Mammary epithelial cell (primary cell): ENCODE measurements at regions not wholly inside any gene's neighbourhood (a gene's known extent, or its start where the extent isn't known, plus 50 kb on each side); places are given as distances from the start of the nearest gene placed in this dataset.

Experiments
- EZH2 ChIP-seq: IDR thresholded peaks from 2 replicates; pipeline ENCODE4 v1.6.1; 2012; ENCODE audit warnings: low read length, inconsistent platforms, borderline replicate concordance
- TF ChIP-seq, protein P1 (sequence below), 2 donors: IDR thresholded peaks in 1 of 2; conservative IDR thresholded peaks in 1 of 2; 2 replicates each; pipeline ENCODE4 v1.5.1; 2011 to 2012; ENCODE audit warnings: inconsistent platforms in 2 of 2, low read length in 2 of 2, mild to moderate bottlenecking in 2 of 2, control low read depth in 1 of 2, low read depth in 1 of 2; ENCODE audit not compliant: insufficient read depth in 1 of 2; ENCODE audit errors: extremely low read depth in 1 of 2

DNA sequence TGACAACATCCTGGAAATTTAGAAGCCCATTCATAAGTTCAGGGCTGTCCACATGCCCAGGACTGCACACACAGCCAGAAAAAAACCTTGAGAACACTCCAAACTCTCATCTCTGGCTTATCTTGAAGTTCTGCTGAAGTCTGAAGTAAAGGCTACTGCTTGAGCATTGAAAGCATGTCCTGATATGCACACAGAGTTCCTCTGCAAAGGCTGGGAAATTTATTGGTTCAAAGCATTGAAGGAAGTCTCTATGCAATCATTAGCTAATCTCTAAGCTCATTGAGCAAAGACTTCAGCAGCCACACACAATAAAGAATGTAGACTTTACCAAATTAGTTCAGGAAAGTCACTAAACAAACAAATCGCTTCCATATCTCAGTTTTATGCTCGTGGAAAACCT lies 162.0 kb upstream of the STT3B start:
- TF ChIP-seq, protein P1, sequence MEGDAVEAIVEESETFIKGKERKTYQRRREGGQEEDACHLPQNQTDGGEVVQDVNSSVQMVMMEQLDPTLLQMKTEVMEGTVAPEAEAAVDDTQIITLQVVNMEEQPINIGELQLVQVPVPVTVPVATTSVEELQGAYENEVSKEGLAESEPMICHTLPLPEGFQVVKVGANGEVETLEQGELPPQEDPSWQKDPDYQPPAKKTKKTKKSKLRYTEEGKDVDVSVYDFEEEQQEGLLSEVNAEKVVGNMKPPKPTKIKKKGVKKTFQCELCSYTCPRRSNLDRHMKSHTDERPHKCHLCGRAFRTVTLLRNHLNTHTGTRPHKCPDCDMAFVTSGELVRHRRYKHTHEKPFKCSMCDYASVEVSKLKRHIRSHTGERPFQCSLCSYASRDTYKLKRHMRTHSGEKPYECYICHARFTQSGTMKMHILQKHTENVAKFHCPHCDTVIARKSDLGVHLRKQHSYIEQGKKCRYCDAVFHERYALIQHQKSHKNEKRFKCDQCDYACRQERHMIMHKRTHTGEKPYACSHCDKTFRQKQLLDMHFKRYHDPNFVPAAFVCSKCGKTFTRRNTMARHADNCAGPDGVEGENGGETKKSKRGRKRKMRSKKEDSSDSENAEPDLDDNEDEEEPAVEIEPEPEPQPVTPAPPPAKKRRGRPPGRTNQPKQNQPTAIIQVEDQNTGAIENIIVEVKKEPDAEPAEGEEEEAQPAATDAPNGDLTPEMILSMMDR (conservative IDR thresholded peaks at IDR 0.05 in 1 of 2, IDR thresholded peaks at IDR 0.05 in 1 of 2; ENCODE audit: extremely low read depth in 1 of 2, insufficient read depth in 1 of 2, low read depth in 1 of 2, low read length in 2 of 2): no peak
- no peak for TF ChIP-seq EZH2
